Astrocyte (in vitro differentiated cells and primary cell): ENCODE measurements at regions not wholly inside any gene's neighbourhood (a gene's known extent, or its start where the extent isn't known, plus 50 kb on each side); places are given as distances from the start of the nearest gene placed in this dataset.

Experiments used
- DNase-seq: peaks from one replicate; pipeline ENCODE4 v3.0.0-alpha.2; 2010; ENCODE audit warnings: low read depth
- FAIRE-seq: peaks from 2 replicates; lab custom pipeline; 2011; peaks lifted over from hg19 to GRCh38; lab: Jason Lieb, UNC
- H2AFZ ChIP-seq: 2 replicates; pipeline ENCODE4 v1.6.0; 2012; ENCODE audit warnings: low read depth, low read length, inconsistent platforms
- H3K27ac ChIP-seq: 2 replicates; pipeline ENCODE4 v1.5.1; 2011; ENCODE audit warnings: low read depth, low read length, inconsistent platforms
- H3K27me3 ChIP-seq: 2 replicates; pipeline ENCODE4 v1.6.0; 2011; ENCODE audit warnings: low read length, inconsistent platforms; ENCODE audit not compliant: insufficient read depth
- H3K36me3 ChIP-seq: 2 replicates; pipeline ENCODE4 v1.5.1; 2011; ENCODE audit warnings: low read length, inconsistent platforms; ENCODE audit not compliant: insufficient read depth
- H3K4me1 ChIP-seq: 2 replicates; pipeline ENCODE4 v1.5.1; 2011; ENCODE audit warnings: low read length, inconsistent platforms; ENCODE audit not compliant: insufficient read depth
- H3K4me2 ChIP-seq: 2 replicates; pipeline ENCODE4 v1.6.0; 2012; ENCODE audit warnings: low read length, inconsistent platforms
- H3K4me3 ChIP-seq: 2 replicates; pipeline ENCODE4 v1.5.1; 2011; ENCODE audit warnings: low read depth, mild to moderate bottlenecking, low read length, inconsistent platforms; ENCODE audit not compliant: insufficient read depth
- H3K79me2 ChIP-seq: 2 replicates; pipeline ENCODE4 v1.6.0; 2012; ENCODE audit warnings: mild to moderate bottlenecking, low read length, inconsistent platforms; ENCODE audit not compliant: insufficient read depth
- H3K9ac ChIP-seq: 2 replicates; pipeline ENCODE4 v1.6.0; 2012; ENCODE audit warnings: mild to moderate bottlenecking, low read length, inconsistent platforms
- H3K9me3 ChIP-seq: 2 replicates; pipeline ENCODE4 v1.5.1; 2012; ENCODE audit warnings: low read depth, mild to moderate bottlenecking, low read length, inconsistent platforms; ENCODE audit not compliant: insufficient read depth
- H4K20me1 ChIP-seq: 2 replicates; pipeline ENCODE4 v1.6.0; 2012; ENCODE audit warnings: low read length, inconsistent platforms; ENCODE audit not compliant: insufficient read depth
- H3K27ac Mint-ChIP-seq: one replicate; pipeline ENCODE4 v1.8.0; 2021; ENCODE audit warnings: mild to moderate bottlenecking, mixed read lengths; ENCODE audit not compliant: unreplicated experiment
- H3K27me3 Mint-ChIP-seq: one replicate; pipeline ENCODE4 v1.8.0; 2021; ENCODE audit warnings: low read depth, mixed read lengths; ENCODE audit not compliant: unreplicated experiment
- H3K36me3 Mint-ChIP-seq: one replicate; pipeline ENCODE4 v1.8.0; 2021; ENCODE audit warnings: low read depth, mixed read lengths; ENCODE audit not compliant: unreplicated experiment
- H3K4me1 Mint-ChIP-seq: one replicate; pipeline ENCODE4 v1.8.0; 2021; ENCODE audit warnings: low read depth, mixed read lengths; ENCODE audit not compliant: unreplicated experiment
- H3K4me3 Mint-ChIP-seq: one replicate; pipeline ENCODE4 v1.8.0; 2021; ENCODE audit warnings: mild to moderate bottlenecking, moderate library complexity, mixed read lengths; ENCODE audit not compliant: unreplicated experiment
- H3K9me3 Mint-ChIP-seq: one replicate; pipeline ENCODE4 v1.8.0; 2021; ENCODE audit warnings: mild to moderate bottlenecking, mixed read lengths; ENCODE audit not compliant: unreplicated experiment
- EZH2 ChIP-seq: IDR thresholded peaks from 2 replicates; pipeline ENCODE4 v1.6.1; 2012; ENCODE audit warnings: mild to moderate bottlenecking, low read length, inconsistent platforms; ENCODE audit not compliant: insufficient read depth
- TF ChIP-seq, protein P1 (sequence below): IDR thresholded peaks from 2 replicates; pipeline ENCODE4 v1.5.1; 2011; ENCODE audit warnings: low read depth, mild to moderate bottlenecking, inconsistent platforms, low read length, moderate library complexity; ENCODE audit not compliant: insufficient read depth

DNA sequence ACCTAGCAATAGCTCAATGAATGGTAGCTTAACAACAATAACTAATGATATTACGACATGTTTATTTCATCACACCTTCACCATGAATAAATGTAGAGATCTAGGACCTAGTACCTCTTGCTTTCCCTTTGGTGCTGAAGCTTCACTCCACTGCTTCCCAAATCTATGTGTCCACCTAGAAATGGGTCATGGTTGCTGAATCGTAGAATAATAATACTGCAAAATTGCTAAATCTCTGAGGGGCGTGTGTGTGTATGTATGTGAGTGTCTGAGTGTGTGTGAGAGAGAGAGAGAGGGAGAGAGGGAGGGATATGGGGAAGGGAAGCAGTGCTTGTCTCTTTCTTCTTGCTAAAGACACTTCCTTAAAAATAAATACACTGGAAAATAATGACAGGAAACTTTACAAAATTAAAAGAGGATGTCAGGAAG is 109.3 kb upstream of the BMP2K start:
- no peak overlapping the region for H3K4me3 Mint-ChIP-seq
- H3K27me3 Mint-ChIP-seq: no peaks in the 10 kb centered on the region
- no peaks in the 10 kb centered on the region for H3K36me3 ChIP-seq
- no peak overlapping the region for H3K27ac Mint-ChIP-seq
- DNase-seq: no peak
- H3K9me3 Mint-ChIP-seq: no peaks in the 10 kb centered on the region
- no peaks in the 10 kb centered on the region for H4K20me1 ChIP-seq
- no peaks in the 10 kb centered on the region for H3K36me3 Mint-ChIP-seq
- H3K27me3 ChIP-seq: no peaks in the 10 kb centered on the region
- FAIRE-seq: no peak
- no peak overlapping the region for H2AFZ ChIP-seq
- peaks cover 8% of the 10 kb centered on the region for H3K4me1 Mint-ChIP-seq
- TF ChIP-seq, protein P1, sequence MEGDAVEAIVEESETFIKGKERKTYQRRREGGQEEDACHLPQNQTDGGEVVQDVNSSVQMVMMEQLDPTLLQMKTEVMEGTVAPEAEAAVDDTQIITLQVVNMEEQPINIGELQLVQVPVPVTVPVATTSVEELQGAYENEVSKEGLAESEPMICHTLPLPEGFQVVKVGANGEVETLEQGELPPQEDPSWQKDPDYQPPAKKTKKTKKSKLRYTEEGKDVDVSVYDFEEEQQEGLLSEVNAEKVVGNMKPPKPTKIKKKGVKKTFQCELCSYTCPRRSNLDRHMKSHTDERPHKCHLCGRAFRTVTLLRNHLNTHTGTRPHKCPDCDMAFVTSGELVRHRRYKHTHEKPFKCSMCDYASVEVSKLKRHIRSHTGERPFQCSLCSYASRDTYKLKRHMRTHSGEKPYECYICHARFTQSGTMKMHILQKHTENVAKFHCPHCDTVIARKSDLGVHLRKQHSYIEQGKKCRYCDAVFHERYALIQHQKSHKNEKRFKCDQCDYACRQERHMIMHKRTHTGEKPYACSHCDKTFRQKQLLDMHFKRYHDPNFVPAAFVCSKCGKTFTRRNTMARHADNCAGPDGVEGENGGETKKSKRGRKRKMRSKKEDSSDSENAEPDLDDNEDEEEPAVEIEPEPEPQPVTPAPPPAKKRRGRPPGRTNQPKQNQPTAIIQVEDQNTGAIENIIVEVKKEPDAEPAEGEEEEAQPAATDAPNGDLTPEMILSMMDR: no peak
- TF ChIP-seq EZH2: no peak
- H3K79me2 ChIP-seq: no peaks in the 10 kb centered on the region
- no peak overlapping the region for H3K9ac ChIP-seq
- H3K4me2 ChIP-seq: no peak overlapping the region
- H3K4me3 ChIP-seq: no peak overlapping the region
- no peak overlapping the region for H3K27ac ChIP-seq
- H3K9me3 ChIP-seq: no peaks in the 10 kb centered on the region
- H3K4me1 ChIP-seq: peaks cover 6% of the 10 kb centered on the region

DNA sequence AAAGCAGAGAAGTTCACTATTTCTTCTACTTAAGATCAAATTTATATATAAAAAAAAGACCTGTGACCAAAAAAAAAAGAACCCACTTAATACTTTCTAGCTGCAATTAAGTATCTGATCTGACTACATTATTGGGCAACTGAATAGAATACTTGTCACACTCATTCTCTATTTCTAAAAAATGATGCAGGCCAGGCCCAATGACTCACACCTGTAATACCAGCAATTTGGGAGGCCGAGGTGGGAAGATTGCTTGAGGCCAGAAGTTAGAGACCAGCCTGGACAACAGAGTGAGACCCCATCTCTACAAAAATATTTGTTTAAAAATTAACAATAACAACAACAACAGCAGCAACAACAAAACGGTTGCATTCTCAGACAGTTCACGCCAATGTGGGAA is 108.8 kb upstream of the BMP2K start:
- H4K20me1 ChIP-seq: no peaks in the 10 kb centered on the region
- Mint-ChIP-seq H3K27me3 (no peaks in the 10 kb centered on the region), H3K9me3 (no peaks in the 10 kb centered on the region), H3K27ac (no peak overlapping the region), H3K4me1 (peaks cover 3% of the 10 kb centered on the region), H3K36me3 (no peaks in the 10 kb centered on the region), H3K4me3 (no peak overlapping the region)
- H3K79me2 ChIP-seq: no peaks in the 10 kb centered on the region
- H2AFZ ChIP-seq: no peak overlapping the region
- H3K36me3 ChIP-seq: no peaks in the 10 kb centered on the region
- FAIRE-seq: no peak
- no peak for DNase-seq
- H3K9me3 ChIP-seq: no peaks in the 10 kb centered on the region
- H3K4me3 ChIP-seq: no peak overlapping the region
- no peak overlapping the region for H3K9ac ChIP-seq
- H3K27me3 ChIP-seq: no peaks in the 10 kb centered on the region
- no peak overlapping the region for H3K27ac ChIP-seq
- TF ChIP-seq EZH2: no peak
- TF ChIP-seq, protein P1: no peak
- peaks cover under 1% of the 10 kb centered on the region for H3K4me1 ChIP-seq
- H3K4me2 ChIP-seq: no peak overlapping the region

DNA sequence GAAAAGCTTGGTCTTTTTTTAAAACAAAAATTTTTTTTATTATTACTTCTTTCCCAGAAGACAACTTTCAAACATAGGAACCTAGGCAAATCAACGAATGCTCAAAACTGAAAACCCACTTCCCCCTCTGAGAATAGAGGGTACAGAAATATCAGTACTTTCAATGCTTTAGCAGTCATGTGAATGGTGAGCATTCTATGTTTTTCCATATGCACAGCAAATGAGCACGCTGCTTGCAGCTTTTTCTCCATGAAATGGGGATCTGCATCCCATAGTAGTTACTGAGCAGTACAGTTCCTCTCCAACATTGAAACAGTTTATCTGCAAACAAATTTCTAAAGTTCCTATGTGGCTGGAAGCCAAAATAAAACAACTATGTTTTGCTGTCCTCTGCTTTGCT is 108.4 kb upstream of the BMP2K start:
- Histone ChIP-seq H3K4me3 (no peak overlapping the region), H3K4me2 (no peak overlapping the region), H3K27me3 (no peaks in the 10 kb centered on the region), H3K79me2 (no peaks in the 10 kb centered on the region), H2AFZ (no peak overlapping the region), H3K9me3 (no peaks in the 10 kb centered on the region), H3K9ac (no peak overlapping the region), H3K36me3 (no peaks in the 10 kb centered on the region), H4K20me1 (no peaks in the 10 kb centered on the region), H3K27ac (no peak overlapping the region), H3K4me1 (no peaks in the 10 kb centered on the region)
- Mint-ChIP-seq H3K27ac (no peak overlapping the region), H3K4me3 (no peak overlapping the region), H3K36me3 (no peaks in the 10 kb centered on the region), H3K4me1 (peaks cover 2% of the 10 kb centered on the region), H3K27me3 (no peaks in the 10 kb centered on the region), H3K9me3 (no peaks in the 10 kb centered on the region)
- FAIRE-seq (no peak), DNase-seq (no peak)
- TF ChIP-seq, protein P1: no peak
